CD4-positive, alpha-beta memory T cell (primary cell): ENCODE measurements at regions not wholly inside any gene's neighbourhood (a gene's known extent, or its start where the extent isn't known, plus 50 kb on each side); places are given as distances from the start of the nearest gene placed in this dataset.

Experiments used
- CTCF ChIA-PET: fragments of 350-600 bp; sonication (Branson Sonifier 250); formaldehyde crosslinking; loops from one replicate; lab custom pipeline; 2021; ENCODE audit warnings: inconsistent platforms; ENCODE audit not compliant: partially characterized antibody; lab: Charles Lee
- POLR2A ChIA-PET: fragments of 350-600 bp; sonication (Branson Sonifier 250); formaldehyde crosslinking; loops from one replicate; lab custom pipeline; 2021; ENCODE audit not compliant: partially characterized antibody; lab: Charles Lee
- DNase-seq, 5 donors: peaks; one replicate each; pipeline versions ENCODE4 v3.0.0 to v3.0.0-alpha.2; 2020 to 2022; ENCODE audit warnings: mixed read lengths in 1 of 5
- H3K27ac ChIP-seq: one replicate; pipeline ENCODE4 v1.7.0; 2013; ENCODE audit warnings: low read depth, low read length
- H3K27me3 ChIP-seq: 2 replicates; pipeline ENCODE4 v1.7.0; 2013; ENCODE audit warnings: mild to moderate bottlenecking, low read length, moderate library complexity; ENCODE audit not compliant: insufficient read depth
- H3K36me3 ChIP-seq: 2 replicates; pipeline ENCODE4 v1.7.0; 2013; ENCODE audit warnings: mild to moderate bottlenecking, low read length, moderate library complexity; ENCODE audit not compliant: insufficient read depth
- H3K4me1 ChIP-seq: 2 replicates; pipeline ENCODE4 v1.7.0; 2013; ENCODE audit warnings: mild to moderate bottlenecking, low read length, moderate library complexity; ENCODE audit not compliant: insufficient read depth
- H3K4me3 ChIP-seq, 2 donors: one replicate each; pipeline ENCODE4 v1.7.0; 2013; ENCODE audit warnings: low read length in 2 of 2, mild to moderate bottlenecking in 1 of 2
- H3K9me3 ChIP-seq, 2 donors: one replicate each; pipeline ENCODE4 v1.7.0; 2013; ENCODE audit warnings: low read length in 2 of 2, control low read depth in 1 of 2; ENCODE audit not compliant: control insufficient read depth in 1 of 2
- H3K27ac Mint-ChIP-seq, 7 donors: one replicate each; pipeline ENCODE4 v1.8.0; 2020 to 2021; ENCODE audit warnings: mixed read lengths in 7 of 7, mild to moderate bottlenecking in 6 of 7, inconsistent platforms in 3 of 7, moderate library complexity in 3 of 7
- H3K27me3 Mint-ChIP-seq, 2 donors: one replicate each; pipeline ENCODE4 v1.8.0; 2020 to 2021; ENCODE audit warnings: mixed read lengths in 2 of 2
- H3K36me3 Mint-ChIP-seq, 2 donors: one replicate each; pipeline ENCODE4 v1.8.0; 2020 to 2021; ENCODE audit warnings: mixed read lengths in 2 of 2, inconsistent platforms in 1 of 2, mild to moderate bottlenecking in 1 of 2
- H3K4me1 Mint-ChIP-seq, 4 donors: one replicate each; pipeline ENCODE4 v1.8.0; 2020 to 2021; ENCODE audit warnings: mixed read lengths in 4 of 4, mild to moderate bottlenecking in 1 of 4
- H3K4me3 Mint-ChIP-seq, 8 donors: one replicate each; pipeline ENCODE4 v1.8.0; 2020 to 2021; ENCODE audit warnings: mixed read lengths in 8 of 8, mild to moderate bottlenecking in 7 of 8, moderate library complexity in 6 of 8, inconsistent platforms in 3 of 8
- H3K9me3 Mint-ChIP-seq, 8 donors: one replicate each; pipeline ENCODE4 v1.8.0; 2020 to 2021; ENCODE audit warnings: mixed read lengths in 8 of 8, mild to moderate bottlenecking in 5 of 8, inconsistent platforms in 3 of 8, moderate library complexity in 1 of 8
- intact Hi-C: fragments of 100-400 bp; cut with micrococcal nuclease; formaldehyde crosslinking; loops from one replicate; pipeline ENCODE4 v1.15.1; 2023

GRCh38 chr21:35827004-35827403 lies 233.3 kb downstream of the SETD4 start:
- Mint-ChIP-seq H3K27ac (no peak overlapping the region), H3K4me1 (peaks cover 0 to 5% (median 0%) of the 10 kb centered on the region in 4 donors), H3K27me3 (peaks cover 25 to 30% of the 10 kb centered on the region in 2 donors), H3K4me3 (no peak overlapping the region), H3K36me3 (no peaks in the 10 kb centered on the region), H3K9me3 (peaks cover 0 to 4% (median 0%) of the 10 kb centered on the region in 8 donors)
- H3K9me3 ChIP-seq: no peaks in the 10 kb centered on the region
- no peaks in the 10 kb centered on the region for H3K36me3 ChIP-seq
- POLR2A ChIA-PET: no interaction called here
- intact Hi-C loops: no loop called here
- no peaks in the 10 kb centered on the region for H3K27me3 ChIP-seq
- no peak overlapping the region for H3K27ac ChIP-seq
- no peaks in the 10 kb centered on the region for H3K4me1 ChIP-seq
- no peak overlapping the region for H3K4me3 ChIP-seq
- CTCF ChIA-PET: no interaction called here
- DNase-seq: no peak

- no peak overlapping the region for H3K27ac Mint-ChIP-seq
- intact Hi-C loops: no loop called here
- CTCF ChIA-PET: no interaction called here
Observed at GRCh38 chr21:35825370-35826353, 234.7 kb downstream of the SETD4 start.

GRCh38 chr21:35824136-35824535 lies 236.2 kb downstream of the SETD4 start:
- no peak overlapping the region for H3K27ac Mint-ChIP-seq
- ChIA-PET POLR2A (no interaction called here), CTCF (no interaction called here)
- intact Hi-C loops: no loop called here
- no peaks in the 10 kb centered on the region for H3K27me3 ChIP-seq
- no peaks in the 10 kb centered on the region for H3K9me3 ChIP-seq
- H3K27ac ChIP-seq: no peak overlapping the region
- H3K4me3 ChIP-seq: no peak overlapping the region
- H3K27me3 Mint-ChIP-seq: peaks cover 15 to 18% of the 10 kb centered on the region in 2 donors
- H3K4me1 Mint-ChIP-seq: peaks cover 0 to 4% (median 0%) of the 10 kb centered on the region in 4 donors
- no peaks in the 10 kb centered on the region for H3K36me3 Mint-ChIP-seq
- no peaks in the 10 kb centered on the region for H3K36me3 ChIP-seq
- no peaks in the 10 kb centered on the region for H3K4me1 ChIP-seq
- H3K9me3 Mint-ChIP-seq: peaks cover 0 to 6% (median 0%) of the 10 kb centered on the region in 8 donors
- no peak for DNase-seq
- no peak overlapping the region for H3K4me3 Mint-ChIP-seq

More at GRCh38 chr21:35825370-35826353, 234.7 kb downstream of the SETD4 start:
- H3K27me3 ChIP-seq: no peaks in the 10 kb centered on the region
- H3K36me3 ChIP-seq: no peaks in the 10 kb centered on the region
- Mint-ChIP-seq H3K4me1 (peaks cover 0 to 5% (median 0%) of the 10 kb centered on the region in 4 donors), H3K9me3 (peaks cover 0 to 6% (median 0%) of the 10 kb centered on the region in 8 donors), H3K27me3 (peaks cover 18 to 25% of the 10 kb centered on the region in 2 donors), H3K4me3 (no peak overlapping the region), H3K36me3 (no peaks in the 10 kb centered on the region)
- POLR2A ChIA-PET: no interaction called here
- no peak overlapping the region for H3K4me3 ChIP-seq
- no peak overlapping the region for H3K27ac ChIP-seq
- DNase-seq: no peak
- H3K9me3 ChIP-seq: no peaks in the 10 kb centered on the region
- H3K4me1 ChIP-seq: no peaks in the 10 kb centered on the region

GRCh38 chr21:35819134-35819533 lies 241.2 kb downstream of the SETD4 start:
- DNase-seq: no peak
- Mint-ChIP-seq H3K4me3 (no peak overlapping the region), H3K27ac (no peak overlapping the region), H3K4me1 (no peaks in the 10 kb centered on the region), H3K27me3 (peaks cover 9 to 11% of the 10 kb centered on the region in 2 donors), H3K36me3 (no peaks in the 10 kb centered on the region), H3K9me3 (peaks cover 0 to 6% (median 1%) of the 10 kb centered on the region in 8 donors)
- Histone ChIP-seq H3K9me3 (no peaks in the 10 kb centered on the region), H3K4me3 (no peak overlapping the region), H3K36me3 (no peaks in the 10 kb centered on the region), H3K4me1 (no peaks in the 10 kb centered on the region), H3K27me3 (no peaks in the 10 kb centered on the region), H3K27ac (no peak overlapping the region)
- intact Hi-C loops: no loop called here
- ChIA-PET CTCF (no interaction called here), POLR2A (no interaction called here)

- H3K36me3 Mint-ChIP-seq: no peaks in the 10 kb centered on the region
- no peak for DNase-seq
- Histone ChIP-seq H3K9me3 (no peaks in the 10 kb centered on the region), H3K4me1 (no peaks in the 10 kb centered on the region), H3K27ac (no peak overlapping the region), H3K27me3 (no peaks in the 10 kb centered on the region), H3K4me3 (no peak overlapping the region), H3K36me3 (no peaks in the 10 kb centered on the region)
- intact Hi-C loops: no loop called here
- H3K27me3 Mint-ChIP-seq: peaks cover 5 to 8% of the 10 kb centered on the region in 2 donors
- H3K27ac Mint-ChIP-seq: no peak overlapping the region
- peaks cover 0 to 6% (median 1%) of the 10 kb centered on the region in 8 donors for H3K9me3 Mint-ChIP-seq
- CTCF ChIA-PET: no interaction called here
- no peaks in the 10 kb centered on the region for H3K4me1 Mint-ChIP-seq
- no peak overlapping the region for H3K4me3 Mint-ChIP-seq
- POLR2A ChIA-PET: no interaction called here
Observed at GRCh38 chr21:35818597-35818996, 241.7 kb downstream of the SETD4 start.

GRCh38 chr21:35814858-35815619 lies 245.3 kb downstream of the SETD4 start:
- intact Hi-C loops: no loop called here
- CTCF ChIA-PET: no interaction called here
- Histone ChIP-seq H3K27ac (no peak overlapping the region), H3K27me3 (no peaks in the 10 kb centered on the region), H3K4me3 (no peak overlapping the region), H3K36me3 (no peaks in the 10 kb centered on the region), H3K9me3 (no peaks in the 10 kb centered on the region), H3K4me1 (no peaks in the 10 kb centered on the region)
- Mint-ChIP-seq H3K27ac (no peak overlapping the region), H3K9me3 (peaks cover 0 to 3% (median 0%) of the 10 kb centered on the region in 8 donors), H3K4me3 (no peak overlapping the region), H3K4me1 (no peaks in the 10 kb centered on the region), H3K36me3 (no peaks in the 10 kb centered on the region), H3K27me3 (peaks cover 2 to 3% of the 10 kb centered on the region in 2 donors)
- POLR2A ChIA-PET: no interaction called here
- DNase-seq: no peak

DNA sequence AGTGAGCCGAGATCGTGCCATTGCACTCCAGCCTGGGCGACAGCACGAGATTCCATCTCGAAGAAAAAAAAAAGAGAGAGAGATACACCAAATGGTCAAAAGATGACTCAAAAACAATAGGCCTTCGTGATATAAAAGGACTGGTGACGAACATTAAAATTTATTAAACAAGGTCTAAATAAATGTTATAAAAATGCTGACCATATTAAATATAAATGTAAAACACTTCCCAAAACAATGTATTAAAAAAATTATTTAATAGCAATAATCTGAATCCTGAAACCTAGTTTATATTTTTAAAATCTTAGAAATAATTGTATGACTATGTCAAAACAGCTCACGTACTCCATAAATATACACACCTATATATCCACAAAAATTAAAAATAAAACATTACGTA lies 247.6 kb downstream of the SETD4 start:
- no peaks in the 10 kb centered on the region for H3K36me3 Mint-ChIP-seq
- H3K4me1 Mint-ChIP-seq: no peaks in the 10 kb centered on the region
- no peak overlapping the region for H3K4me3 Mint-ChIP-seq
- Histone ChIP-seq H3K27me3 (no peaks in the 10 kb centered on the region), H3K27ac (no peak overlapping the region), H3K36me3 (no peaks in the 10 kb centered on the region), H3K4me1 (no peaks in the 10 kb centered on the region), H3K4me3 (no peak overlapping the region), H3K9me3 (no peaks in the 10 kb centered on the region)
- H3K27me3 Mint-ChIP-seq: peaks cover 3 to 8% of the 10 kb centered on the region in 2 donors
- ChIA-PET POLR2A (no interaction called here), CTCF (no interaction called here)
- H3K27ac Mint-ChIP-seq: no peak overlapping the region
- DNase-seq: no peak
- intact Hi-C loops: no loop called here
- peaks cover 0 to 1% (median 0%) of the 10 kb centered on the region in 8 donors for H3K9me3 Mint-ChIP-seq
